ENCODE measurements at regions not wholly inside any gene's neighbourhood (a gene's known extent, or its start where the extent isn't known, plus 50 kb on each side); places are given as distances from the start of the nearest gene placed in this dataset.

DNA sequence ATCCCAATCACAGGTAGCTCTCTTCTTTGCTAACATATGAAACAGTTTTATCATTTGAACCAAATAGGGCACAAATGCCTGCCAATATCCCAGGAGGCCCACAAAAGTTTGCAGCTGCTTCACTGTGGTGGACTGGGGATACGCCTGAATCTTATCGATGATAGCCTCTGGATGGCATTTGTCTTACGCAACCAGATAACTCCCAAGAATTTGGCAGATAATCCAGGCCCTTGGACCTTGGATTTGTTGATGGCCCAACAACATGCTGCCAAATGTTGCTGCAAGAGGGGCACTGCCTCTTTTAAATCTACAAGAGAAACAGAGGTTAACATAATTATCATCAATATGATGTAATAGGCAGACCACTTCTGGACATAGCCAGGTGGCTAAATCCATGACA, 587.1 kb upstream of the LRRTM4 start:
- TF ChIP-seq, protein P1, sequence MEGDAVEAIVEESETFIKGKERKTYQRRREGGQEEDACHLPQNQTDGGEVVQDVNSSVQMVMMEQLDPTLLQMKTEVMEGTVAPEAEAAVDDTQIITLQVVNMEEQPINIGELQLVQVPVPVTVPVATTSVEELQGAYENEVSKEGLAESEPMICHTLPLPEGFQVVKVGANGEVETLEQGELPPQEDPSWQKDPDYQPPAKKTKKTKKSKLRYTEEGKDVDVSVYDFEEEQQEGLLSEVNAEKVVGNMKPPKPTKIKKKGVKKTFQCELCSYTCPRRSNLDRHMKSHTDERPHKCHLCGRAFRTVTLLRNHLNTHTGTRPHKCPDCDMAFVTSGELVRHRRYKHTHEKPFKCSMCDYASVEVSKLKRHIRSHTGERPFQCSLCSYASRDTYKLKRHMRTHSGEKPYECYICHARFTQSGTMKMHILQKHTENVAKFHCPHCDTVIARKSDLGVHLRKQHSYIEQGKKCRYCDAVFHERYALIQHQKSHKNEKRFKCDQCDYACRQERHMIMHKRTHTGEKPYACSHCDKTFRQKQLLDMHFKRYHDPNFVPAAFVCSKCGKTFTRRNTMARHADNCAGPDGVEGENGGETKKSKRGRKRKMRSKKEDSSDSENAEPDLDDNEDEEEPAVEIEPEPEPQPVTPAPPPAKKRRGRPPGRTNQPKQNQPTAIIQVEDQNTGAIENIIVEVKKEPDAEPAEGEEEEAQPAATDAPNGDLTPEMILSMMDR (IDR thresholded peaks at IDR 0.05), result no peak
- DNase-seq (ENCODE audit: low spot score), result no peak
- no peak overlapping the region for H3K27ac ChIP-seq

DNA sequence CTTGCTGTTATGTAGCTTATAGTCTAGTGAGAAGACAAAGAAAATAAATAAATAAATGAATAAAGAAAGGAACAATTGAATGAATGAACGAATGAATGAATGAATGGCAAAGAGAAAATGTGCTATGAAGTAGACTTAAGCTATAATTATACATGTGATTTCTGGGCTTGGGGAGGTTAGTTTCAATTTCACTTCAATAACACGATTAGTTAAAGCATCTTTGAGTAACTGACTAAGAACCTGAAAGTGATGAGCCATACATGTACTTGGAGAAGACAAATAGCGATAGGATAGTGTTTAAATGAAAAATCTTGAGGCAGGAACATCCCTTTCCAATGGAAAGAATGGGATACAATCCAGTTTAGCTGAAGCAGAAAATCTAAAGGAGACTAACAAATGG, 593.1 kb upstream of the LRRTM4 start:
- DNase-seq (ENCODE audit: low spot score), result no peak
- Histone ChIP-seq H3K27ac (no peak overlapping the region), H3K4me3 (no peak overlapping the region), H3K36me3 (no peaks in the 10 kb centered on the region), H3K27me3 (replicated peaks; ENCODE audit: insufficient read depth) (no peaks in the 10 kb centered on the region), H3K4me1 (ENCODE audit: control insufficient read depth in 1 of 2, low read depth in 2 of 2) (no peaks in the 10 kb centered on the region), H3K9me3 (no peaks in the 10 kb centered on the region)
- TF ChIP-seq, protein P1 (IDR thresholded peaks at IDR 0.05), result no peak
- no peak for ATAC-seq (ENCODE audit: insufficient number of reproducible peaks, low FRiP score, low read depth)

More for the DNA sequence above, 587.1 kb upstream of the LRRTM4 start:
- no peaks in the 10 kb centered on the region for H3K36me3 ChIP-seq
- H3K4me3 ChIP-seq, result no peak overlapping the region
- no peaks in the 10 kb centered on the region for H3K9me3 ChIP-seq
- H3K27me3 ChIP-seq (replicated peaks; ENCODE audit: insufficient read depth), result no peaks in the 10 kb centered on the region
- no peaks in the 10 kb centered on the region for H3K4me1 ChIP-seq (ENCODE audit: control insufficient read depth in 1 of 2, low read depth in 2 of 2)
- no peak for ATAC-seq (ENCODE audit: insufficient number of reproducible peaks, low FRiP score, low read depth)

DNA sequence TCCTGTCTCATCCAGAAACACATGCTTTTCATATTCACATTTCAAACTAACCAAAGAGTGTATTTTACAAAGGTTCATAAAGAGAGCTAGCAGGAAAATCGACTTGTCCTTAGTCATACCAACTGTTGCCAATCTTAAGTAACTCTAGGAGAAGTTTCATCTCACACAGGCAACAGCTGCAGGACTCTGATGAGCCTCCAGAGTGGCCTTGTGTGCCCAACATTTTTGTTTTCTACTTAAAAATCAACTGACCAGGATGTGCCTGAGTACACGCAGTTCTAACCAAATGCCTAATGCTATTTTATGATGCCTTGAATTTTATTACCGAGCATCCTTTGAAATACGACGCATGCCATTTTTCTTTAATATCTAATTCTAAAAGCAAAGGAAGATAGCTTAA, 595.9 kb upstream of the LRRTM4 start:
- Histone ChIP-seq H3K4me1 (ENCODE audit: control insufficient read depth in 1 of 2, low read depth in 2 of 2) (no peaks in the 10 kb centered on the region), H3K27ac (no peak overlapping the region), H3K36me3 (no peaks in the 10 kb centered on the region), H3K4me3 (no peak overlapping the region), H3K27me3 (replicated peaks; ENCODE audit: insufficient read depth) (no peaks in the 10 kb centered on the region), H3K9me3 (no peaks in the 10 kb centered on the region)
- ATAC-seq (ENCODE audit: insufficient number of reproducible peaks, low FRiP score, low read depth) (no peak), DNase-seq (ENCODE audit: low spot score) (no peak)
- TF ChIP-seq, protein P1 (IDR thresholded peaks at IDR 0.05), result no peak

DNA sequence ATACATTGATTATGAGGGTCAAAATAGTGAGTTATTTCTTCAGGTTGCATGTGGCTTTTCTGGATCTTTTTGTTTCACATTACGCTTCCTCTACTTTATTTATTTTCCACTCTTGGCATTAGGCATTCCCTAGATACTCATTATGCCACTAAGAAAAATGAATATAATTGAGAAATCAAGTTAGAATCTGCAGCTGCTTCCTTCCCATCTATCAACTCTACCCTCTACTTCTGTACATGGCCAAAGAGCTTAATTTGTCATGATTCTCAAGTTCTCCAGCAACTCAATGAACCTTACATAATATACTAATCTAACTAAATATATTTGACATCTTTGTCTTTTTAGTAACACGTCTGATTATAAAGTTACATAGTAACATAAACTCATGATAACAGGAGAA, 598.1 kb upstream of the LRRTM4 start:
- Histone ChIP-seq H3K9me3 (no peaks in the 10 kb centered on the region), H3K27ac (no peak overlapping the region), H3K36me3 (no peaks in the 10 kb centered on the region), H3K27me3 (replicated peaks; ENCODE audit: insufficient read depth) (no peaks in the 10 kb centered on the region), H3K4me1 (ENCODE audit: control insufficient read depth in 1 of 2, low read depth in 2 of 2) (no peaks in the 10 kb centered on the region), H3K4me3 (no peak overlapping the region)
- ATAC-seq (ENCODE audit: insufficient number of reproducible peaks, low FRiP score, low read depth) (no peak), DNase-seq (ENCODE audit: low spot score) (no peak)
- TF ChIP-seq, protein P1 (IDR thresholded peaks at IDR 0.05), result no peak

DNA sequence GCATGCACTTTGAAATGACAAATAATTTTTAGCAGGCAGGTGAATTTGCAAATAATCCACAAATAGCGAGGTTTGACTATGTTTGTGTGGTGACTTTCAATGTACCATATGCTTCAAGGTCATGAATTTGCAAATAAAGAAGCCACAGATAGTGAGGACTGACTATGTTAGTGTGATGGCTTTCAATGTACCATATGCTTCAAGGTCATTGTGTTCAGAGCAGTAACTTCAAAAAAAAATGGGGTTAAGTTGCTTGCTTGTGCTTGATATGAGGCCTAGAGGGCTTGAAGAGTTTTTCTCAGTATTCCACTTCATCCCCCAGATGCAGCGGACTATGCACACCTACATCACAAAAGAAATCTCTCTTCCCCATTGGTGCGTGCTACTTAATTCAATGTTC, 602.9 kb upstream of the LRRTM4 start:
- no peak for ATAC-seq (ENCODE audit: insufficient number of reproducible peaks, low FRiP score, low read depth)
- Histone ChIP-seq H3K4me1 (ENCODE audit: control insufficient read depth in 1 of 2, low read depth in 2 of 2) (no peaks in the 10 kb centered on the region), H3K27ac (no peak overlapping the region), H3K36me3 (no peaks in the 10 kb centered on the region), H3K4me3 (no peak overlapping the region), H3K27me3 (replicated peaks; ENCODE audit: insufficient read depth) (no peaks in the 10 kb centered on the region), H3K9me3 (no peaks in the 10 kb centered on the region)
- no peak for DNase-seq (ENCODE audit: low spot score)
- TF ChIP-seq, protein P1 (IDR thresholded peaks at IDR 0.05), result no peak
